Glutamatergic neuron (in vitro differentiated cells): ENCODE measurements at regions not wholly inside any gene's neighbourhood (a gene's known extent, or its start where the extent isn't known, plus 50 kb on each side); places are given as distances from the start of the nearest gene placed in this dataset. TPM values are rescaled to one million over a fixed set of nuclear protein-coding genes. Genes with fewer than 3 reads are reported as not detected.

Experiments used
- DNase-seq: peaks from one replicate; pipeline ENCODE4 v3.0.0; 2022
- H3K27ac Mint-ChIP-seq: one replicate; pipeline ENCODE4 v1.8.0; 2020; ENCODE audit warnings: mild to moderate bottlenecking, mixed read lengths, inconsistent platforms; ENCODE audit not compliant: unreplicated experiment
- H3K27me3 Mint-ChIP-seq: one replicate; pipeline ENCODE4 v1.8.0; 2020; ENCODE audit warnings: mild to moderate bottlenecking, moderate library complexity, mixed read lengths, inconsistent platforms; ENCODE audit not compliant: unreplicated experiment
- H3K36me3 Mint-ChIP-seq: one replicate; pipeline ENCODE4 v1.8.0; 2020; ENCODE audit warnings: mild to moderate bottlenecking, mixed read lengths, inconsistent platforms; ENCODE audit not compliant: unreplicated experiment
- H3K4me1 Mint-ChIP-seq: one replicate; pipeline ENCODE4 v1.8.0; 2020; ENCODE audit warnings: mild to moderate bottlenecking, low read depth, mixed read lengths, inconsistent platforms; ENCODE audit not compliant: unreplicated experiment
- H3K4me3 Mint-ChIP-seq: one replicate; pipeline ENCODE4 v1.8.0; 2020; ENCODE audit warnings: mild to moderate bottlenecking, mixed read lengths, inconsistent platforms; ENCODE audit not compliant: unreplicated experiment
- H3K9me3 Mint-ChIP-seq: one replicate; pipeline ENCODE4 v1.8.0; 2020; ENCODE audit warnings: mild to moderate bottlenecking, moderate library complexity, mixed read lengths, inconsistent platforms; ENCODE audit not compliant: unreplicated experiment
- CTCF ChIP-seq: fragments of 200-600 bp; sonication (generic); IDR thresholded peaks from one replicate; pipeline ENCODE4 v1.5.0; 2021; ENCODE audit not compliant: partially characterized antibody, unreplicated experiment
- microRNA-seq: library from miRNA; unstranded; fragments of <30 nt; microRNA quantifications from one replicate; pipeline ENCODE4, GENCODE V29; 2020; ENCODE audit not compliant: unreplicated experiment

GRCh38 chr2:64402876-64403275 lies 51.1 kb upstream of the LGALSL start:
- no peak overlapping the region for H3K4me3 Mint-ChIP-seq
- H3K9me3 Mint-ChIP-seq: no peaks in the 10 kb centered on the region
- H3K27me3 Mint-ChIP-seq: peaks cover 5% of the 10 kb centered on the region
- DNase-seq: no peak
- peaks cover 6% of the 10 kb centered on the region for H3K36me3 Mint-ChIP-seq
- no peak overlapping the region for H3K27ac Mint-ChIP-seq
- no peak for TF ChIP-seq CTCF
- peaks cover 5% of the 10 kb centered on the region for H3K4me1 Mint-ChIP-seq

DNA sequence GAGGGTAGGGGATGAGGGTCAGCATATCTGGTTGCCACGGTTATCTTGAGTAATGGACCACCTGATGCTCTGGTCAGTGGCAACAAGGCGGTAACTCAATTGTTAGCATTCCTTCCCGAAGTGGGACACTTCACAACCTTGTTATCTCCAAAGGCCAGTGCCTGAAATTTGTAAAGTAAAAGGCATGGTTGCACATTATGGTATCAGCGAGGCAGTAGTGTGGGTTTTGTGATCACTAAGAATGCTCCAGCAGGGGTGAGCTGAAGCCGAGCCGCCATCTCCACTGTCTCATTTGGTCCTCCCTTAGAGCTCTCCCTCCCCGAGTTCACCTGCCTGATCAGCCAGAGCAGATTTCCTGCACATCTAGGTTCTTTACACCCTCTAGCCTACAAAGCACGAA lies 50.5 kb upstream of the LGALSL start:
- H3K36me3 Mint-ChIP-seq: peaks cover 4% of the 10 kb centered on the region
- no peak for TF ChIP-seq CTCF
- no peak overlapping the region for H3K4me3 Mint-ChIP-seq
- no peak for DNase-seq
- H3K9me3 Mint-ChIP-seq: no peaks in the 10 kb centered on the region
- no peak overlapping the region for H3K27ac Mint-ChIP-seq
- peaks cover 4% of the 10 kb centered on the region for H3K27me3 Mint-ChIP-seq
- peaks cover 5% of the 10 kb centered on the region for H3K4me1 Mint-ChIP-seq

GRCh38 chr2:64404002-64404731 lies 49.8 kb upstream of the LGALSL start:
- DNase-seq: no peak
- no peaks in the 10 kb centered on the region for H3K36me3 Mint-ChIP-seq
- no peak overlapping the region for H3K4me3 Mint-ChIP-seq

More at GRCh38 chr2:64404002-64404731, 49.8 kb upstream of the LGALSL start:
- H3K4me1 Mint-ChIP-seq: peaks cover 5% of the 10 kb centered on the region
- no peak overlapping the region for H3K27ac Mint-ChIP-seq
- H3K27me3 Mint-ChIP-seq: peaks cover 2% of the 10 kb centered on the region
- H3K9me3 Mint-ChIP-seq: no peaks in the 10 kb centered on the region
- no peak for TF ChIP-seq CTCF

Small RNAs in the stretch of these regions (microRNA-seq; reads per million reads assigned to microRNA genes)
- gene MIR4433A: not detected
- gene MIR4433B: not detected
